GM18505 (cell line): ENCODE measurements at regions not wholly inside any gene's neighbourhood (a gene's known extent, or its start where the extent isn't known, plus 50 kb on each side); places are given as distances from the start of the nearest gene placed in this dataset.

Source experiments
- ATAC-seq: cut with Tn5 transposase; IDR thresholded peaks from one replicate; pipeline ENCODE4 v1.9.1; 2021; ENCODE audit not compliant: unreplicated experiment
- POLR2A ChIP-seq: IDR thresholded peaks from 4 replicates; pipeline ENCODE4 v1.6.1; 2011; ENCODE audit warnings: borderline replicate concordance; ENCODE audit not compliant: insufficient read depth, insufficient read length; ENCODE audit errors: extremely low read depth

GRCh38 chr22:47565607-47566006, 803.2 kb downstream of the TBC1D22A start:
- no peak for TF ChIP-seq POLR2A
- no peak for ATAC-seq

DNA sequence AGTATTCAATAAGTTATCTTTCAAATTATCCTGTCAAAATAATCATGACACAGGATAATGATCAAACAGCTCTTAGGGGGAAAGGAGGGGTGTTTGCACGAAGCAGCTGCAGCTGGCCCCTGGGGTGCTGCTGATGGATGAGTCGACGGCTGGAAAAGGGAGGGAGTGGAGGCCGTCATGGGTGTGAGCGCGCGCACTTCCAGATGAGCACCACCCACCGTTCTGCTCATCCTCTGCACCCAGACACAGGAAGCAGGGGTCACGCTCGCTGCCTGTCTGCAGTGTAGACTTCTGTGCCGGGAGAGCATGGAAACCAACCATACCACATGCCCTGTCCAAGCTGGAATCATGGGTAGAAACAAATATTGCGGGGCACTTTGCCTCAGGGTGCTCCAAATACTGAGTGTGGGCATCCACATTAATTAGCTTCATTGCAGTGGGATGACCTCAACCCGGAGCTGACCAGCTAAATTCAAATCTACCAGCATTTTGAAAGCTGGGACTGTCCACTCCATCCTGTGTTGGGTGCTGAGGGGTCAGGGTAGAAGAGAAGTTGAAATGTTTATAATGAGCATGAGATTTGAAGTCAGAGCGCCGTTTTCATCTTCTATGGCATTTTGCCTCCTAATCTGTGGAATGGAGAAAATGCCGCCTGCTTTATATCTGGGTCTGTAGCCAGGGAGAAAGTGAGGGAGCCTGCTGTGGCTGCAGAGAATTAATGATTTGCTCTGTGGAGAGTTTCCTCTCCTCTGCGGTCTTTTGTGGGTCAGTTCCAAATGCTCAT, 802.4 kb downstream of the TBC1D22A start:
- no peak for TF ChIP-seq POLR2A

DNA sequence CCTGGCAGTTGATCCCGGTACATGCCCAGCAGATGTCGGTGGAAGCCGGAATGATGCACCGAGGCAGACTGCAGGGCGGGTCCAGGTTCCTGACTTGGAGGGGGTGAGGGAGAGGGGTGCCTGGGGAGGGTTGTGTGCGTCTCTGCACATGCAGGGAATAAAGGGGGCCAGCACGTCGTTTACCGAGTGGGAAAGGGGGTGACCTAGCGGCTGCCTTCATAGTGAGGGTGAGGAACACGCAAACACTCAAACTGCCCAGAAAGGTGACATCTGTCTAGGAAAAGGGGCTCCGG, 801.7 kb downstream of the TBC1D22A start:
- no peak for TF ChIP-seq POLR2A

More for the DNA sequence above, 802.4 kb downstream of the TBC1D22A start:
- ATAC-seq, result no peak

GRCh38 chr22:47563406-47564157, 801.1 kb downstream of the TBC1D22A start:
- no peak for TF ChIP-seq POLR2A
- no peak for ATAC-seq

More for the DNA sequence above, 801.7 kb downstream of the TBC1D22A start:
- no peak for ATAC-seq

DNA sequence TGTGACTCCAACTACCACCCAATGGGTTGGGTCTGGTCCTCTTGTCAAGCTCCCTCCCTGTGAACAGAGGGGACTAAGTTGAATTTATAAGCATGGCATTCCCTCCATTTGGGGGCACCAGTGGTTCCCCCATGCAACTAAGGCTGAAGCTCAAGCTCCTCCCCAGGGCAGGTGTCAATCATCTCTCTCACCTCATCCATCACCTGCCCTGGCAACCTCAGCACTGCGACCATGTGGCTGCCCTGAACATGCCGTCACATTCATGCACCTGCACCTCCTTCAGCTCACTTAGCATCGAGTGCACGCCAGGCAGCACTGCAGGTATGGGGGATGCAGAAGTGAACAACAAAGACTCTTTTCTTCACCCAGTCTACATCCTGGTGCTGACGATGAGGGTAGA, 799.3 kb downstream of the TBC1D22A start:
- no peak for TF ChIP-seq POLR2A
- ATAC-seq, result no peak

DNA sequence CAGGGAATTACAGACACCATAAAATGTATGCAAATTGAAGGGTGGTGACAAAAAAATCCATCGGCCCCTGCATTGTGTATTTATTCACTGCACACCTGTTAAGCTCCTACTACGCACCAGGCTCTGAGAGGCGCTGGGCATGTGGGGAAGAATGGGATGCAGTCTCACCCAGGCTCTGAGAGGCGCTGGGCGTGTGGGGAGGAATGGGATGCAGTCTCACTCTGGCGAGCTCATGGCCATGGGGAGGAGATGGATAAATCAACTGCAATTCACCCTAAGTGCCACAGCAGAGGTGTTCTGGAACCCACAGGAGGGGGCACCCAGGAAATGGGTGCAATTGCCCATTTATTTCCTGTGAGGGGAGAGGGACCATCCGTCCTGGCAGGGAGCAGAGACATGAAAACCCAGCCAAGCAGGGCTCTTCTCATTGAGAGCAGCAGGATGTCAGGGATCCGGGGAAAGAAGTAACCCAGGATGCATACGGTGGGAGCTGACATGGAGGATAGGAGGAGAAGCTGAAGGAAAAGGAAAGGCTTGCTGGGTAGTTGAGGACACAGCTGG, 798.7 kb downstream of the TBC1D22A start:
- TF ChIP-seq POLR2A, result no peak
- no peak for ATAC-seq

DNA sequence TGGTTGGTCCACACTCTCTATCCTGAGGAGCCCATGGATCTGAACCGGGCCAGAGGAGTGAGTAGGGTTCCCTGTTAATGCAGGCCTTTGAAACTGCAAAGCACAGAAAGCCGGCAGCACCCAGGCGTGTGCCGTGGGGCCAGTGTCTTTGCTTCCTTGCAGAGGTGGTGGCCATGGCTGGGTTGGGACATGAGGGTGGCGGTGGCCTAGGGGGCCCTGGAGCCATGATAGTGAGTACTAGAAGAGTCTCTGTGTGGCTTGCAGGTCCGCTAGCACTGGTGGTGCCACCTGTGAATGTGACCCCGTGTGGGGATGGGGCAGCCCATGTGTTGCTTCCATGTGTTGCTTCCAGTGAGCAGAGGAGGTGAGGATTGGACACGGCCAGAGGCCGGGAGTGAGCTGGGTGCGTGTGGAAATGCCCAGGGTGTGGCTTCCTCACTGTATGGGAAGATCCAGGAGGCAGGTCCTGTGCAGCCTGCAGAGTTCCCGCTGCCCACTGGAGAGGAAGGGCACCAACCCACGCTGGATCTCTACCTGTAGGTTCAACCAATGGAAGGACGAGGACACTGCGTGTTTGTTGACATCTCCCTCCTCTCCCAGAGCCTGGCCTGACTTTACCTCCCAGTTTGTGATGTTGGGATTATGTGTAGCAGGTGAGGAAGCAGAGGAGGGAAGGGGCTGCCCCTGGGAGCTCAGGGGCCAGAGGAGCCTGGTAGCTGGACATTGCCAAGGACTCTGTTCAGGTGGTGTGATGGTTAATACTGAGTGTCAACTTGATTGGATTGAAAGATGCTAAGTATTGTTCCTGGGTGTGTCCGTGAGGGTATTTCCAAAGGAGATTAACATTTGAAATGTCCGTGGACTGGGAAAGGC, 796.6 kb downstream of the TBC1D22A start:
- ATAC-seq, result no peak
- no peak for TF ChIP-seq POLR2A

GRCh38 chr22:47556473-47556872, 794.0 kb downstream of the TBC1D22A start:
- no peak for ATAC-seq
- no peak for TF ChIP-seq POLR2A

DNA sequence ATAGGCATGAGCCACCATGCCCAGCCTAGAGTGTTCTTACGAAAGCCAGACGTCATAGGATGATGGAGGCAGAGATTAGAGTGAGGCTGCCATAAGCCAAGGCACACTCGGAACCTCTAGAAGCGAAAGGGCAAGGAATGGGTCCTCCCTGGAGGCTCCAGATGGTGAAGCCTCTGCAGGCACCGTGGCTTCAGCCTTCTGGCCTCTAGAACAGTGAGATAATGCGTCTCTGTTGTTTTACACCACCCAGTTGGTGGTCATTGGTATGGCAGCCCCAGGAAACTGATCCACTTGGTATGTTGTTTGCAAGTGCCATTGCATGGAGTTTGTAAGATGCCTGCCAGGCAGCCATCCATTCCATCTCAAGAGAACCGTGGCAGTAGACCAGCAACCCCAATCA, 791.0 kb downstream of the TBC1D22A start:
- TF ChIP-seq POLR2A, result no peak
- no peak for ATAC-seq

- TF ChIP-seq POLR2A, result no peak
- no peak for ATAC-seq
Measured at GRCh38 chr22:47552541-47553205, 790.2 kb downstream of the TBC1D22A start.

DNA sequence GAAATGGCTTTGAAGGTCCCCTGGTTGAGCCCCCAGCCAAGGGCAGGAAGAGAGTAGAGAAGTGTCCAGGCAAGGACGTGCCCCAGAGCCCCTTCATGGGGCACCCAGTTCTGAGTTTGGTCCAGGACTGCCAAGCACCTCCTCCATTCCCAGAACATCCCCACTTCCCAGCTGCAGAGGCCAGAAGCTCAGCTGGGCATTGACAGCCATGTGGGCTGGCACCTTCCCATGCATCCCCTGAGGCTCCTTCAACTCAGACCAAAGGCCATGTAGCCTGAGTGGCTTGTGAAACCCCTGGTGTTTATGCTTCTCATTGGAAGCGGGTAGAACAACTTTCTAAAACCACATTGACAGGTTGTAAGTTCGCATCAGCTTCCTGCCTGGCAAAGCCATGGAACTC, 789.6 kb downstream of the TBC1D22A start:
- no peak for TF ChIP-seq POLR2A
- ATAC-seq, result no peak

GRCh38 chr22:47551431-47551775, 789.0 kb downstream of the TBC1D22A start:
- no peak for ATAC-seq
- TF ChIP-seq POLR2A, result no peak

DNA sequence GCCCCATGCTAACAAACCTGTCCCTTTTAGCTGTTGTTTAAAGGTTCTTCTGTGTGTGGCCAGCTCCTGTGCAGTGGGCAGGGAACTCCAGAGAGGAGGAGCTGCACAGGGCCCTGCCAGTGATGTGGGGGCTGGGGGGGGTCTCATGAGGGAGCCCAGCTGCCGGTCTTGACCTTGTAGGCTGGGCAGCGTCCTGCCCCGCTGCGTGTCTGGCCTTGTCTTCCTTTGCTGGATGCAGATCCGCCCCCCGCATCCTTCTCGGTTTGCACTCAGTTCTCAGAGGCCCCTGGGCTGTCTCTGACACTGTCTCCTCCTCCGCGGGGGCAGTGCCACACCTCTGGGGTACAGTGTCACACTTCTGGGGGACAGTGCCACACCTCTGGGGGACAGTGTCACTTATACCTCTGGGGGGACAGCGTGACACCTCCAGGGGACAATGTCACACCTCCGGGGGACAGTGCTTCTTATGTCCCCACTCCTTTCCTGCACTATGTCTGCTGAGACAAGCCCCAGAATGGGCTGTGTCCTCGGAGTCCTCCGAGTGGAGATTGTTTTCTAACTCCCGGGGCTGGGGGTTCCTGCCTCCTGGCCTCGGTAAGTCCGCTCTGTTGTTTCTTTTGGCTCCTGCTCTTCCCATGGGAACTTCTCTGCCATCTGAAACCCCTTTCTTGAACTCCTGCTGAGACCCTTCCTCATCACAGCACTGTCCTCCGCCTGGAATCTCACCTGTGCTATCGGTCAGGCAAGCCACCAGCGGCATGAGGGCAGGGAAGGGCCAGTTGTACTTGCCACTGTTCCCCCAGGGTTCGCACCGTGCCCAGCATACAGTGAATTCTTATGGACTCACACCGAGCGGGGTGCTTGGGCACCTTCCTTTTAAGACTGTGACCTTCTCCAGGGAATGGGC, 788.3 kb downstream of the TBC1D22A start:
- no peak for TF ChIP-seq POLR2A
- no peak for ATAC-seq
